ENCODE measurements at regions not wholly inside any gene's neighbourhood (a gene's known extent, or its start where the extent isn't known, plus 50 kb on each side); places are given as distances from the start of the nearest gene placed in this dataset.

DNA sequence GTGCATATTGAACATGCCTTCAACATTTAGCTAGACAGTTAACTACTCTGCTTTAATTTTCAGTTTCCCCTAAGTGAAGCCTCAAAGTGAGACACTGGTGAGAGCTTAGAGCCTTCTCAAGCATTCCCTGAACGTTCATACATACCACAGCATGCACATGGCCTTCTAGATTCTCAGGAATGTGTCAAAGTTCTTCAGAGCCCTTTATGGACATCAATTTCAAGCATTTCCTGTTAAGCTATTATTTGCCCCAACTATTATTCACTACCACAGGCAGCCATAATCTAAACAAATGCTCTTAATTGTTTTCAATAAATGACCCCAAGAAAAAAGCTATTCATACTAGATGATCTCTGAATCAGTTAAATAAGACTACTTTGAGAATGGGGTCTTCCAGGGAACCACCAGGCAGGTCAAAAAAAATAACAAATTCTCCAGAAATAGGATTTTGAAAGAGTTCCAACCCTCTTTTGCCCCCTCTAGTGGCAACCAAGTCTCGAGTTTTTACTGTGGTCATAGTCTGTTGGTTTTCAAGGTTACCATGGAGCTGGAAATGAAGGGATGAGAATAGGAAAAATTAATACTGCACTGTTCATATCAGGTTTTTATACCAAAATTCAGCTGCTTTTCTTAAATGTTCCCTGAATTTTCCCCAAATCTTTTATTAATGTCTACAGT is 235.4 kb downstream of the RAB28 start:
- H3K9me3 ChIP-seq (ENCODE audit: control extremely low read depth in 1 of 3, control insufficient read depth in 2 of 3, insufficient read depth in 1 of 3, low read length in 2 of 3): peaks cover 4 to 13% (median 7%) of the 10 kb centered on the region in 3 donors
- H3K4me3 Mint-ChIP-seq: no peak overlapping the region
- ChIA-PET CTCF (no interaction called here), POLR2A (no interaction called here)
- H3K4me3 ChIP-seq (ENCODE audit: control extremely low read depth in 1 of 5, extremely low read depth in 1 of 5, insufficient read depth in 1 of 5, low read depth in 2 of 5, low read length in 4 of 5): no peak overlapping the region
- DNase-seq: no peak
- no peak overlapping the region for H3K4me2 ChIP-seq (replicated peaks; ENCODE audit: low read depth, low read length, poor library complexity, severe bottlenecking)
- H3K27me3 Mint-ChIP-seq: no peaks in the 10 kb centered on the region
- no peak overlapping the region for H3K27ac ChIP-seq (ENCODE audit: low read length in 2 of 2)
- no peak overlapping the region for H3K27ac Mint-ChIP-seq
- intact Hi-C loops (cut with micrococcal nuclease): no loop called here
- no peaks in the 10 kb centered on the region for H3K27me3 ChIP-seq (replicated peaks in 1 of 4; ENCODE audit: control extremely low read depth in 1 of 4, control insufficient read depth in 3 of 4, insufficient read depth in 4 of 4, low read length in 3 of 4)
- no peaks in the 10 kb centered on the region for H4K20me1 ChIP-seq (ENCODE audit: control insufficient read depth, insufficient read depth, low read length, poor library complexity, severe bottlenecking)
- H3K4me1 Mint-ChIP-seq: no peaks in the 10 kb centered on the region
- no peaks in the 10 kb centered on the region for H3K79me2 ChIP-seq (ENCODE audit: control insufficient read depth, insufficient read depth, low read length)
- no peak overlapping the region for H2AFZ ChIP-seq (ENCODE audit: insufficient read depth, low read depth, low read length, poor library complexity, severe bottlenecking)
- no peak overlapping the region for H3K9ac ChIP-seq (ENCODE audit: low read length)
- 50% methylated on average over 1 of the region's 2 CpGs for WGBS (ENCODE audit: insufficient coverage)
- TF ChIP-seq, protein P1, sequence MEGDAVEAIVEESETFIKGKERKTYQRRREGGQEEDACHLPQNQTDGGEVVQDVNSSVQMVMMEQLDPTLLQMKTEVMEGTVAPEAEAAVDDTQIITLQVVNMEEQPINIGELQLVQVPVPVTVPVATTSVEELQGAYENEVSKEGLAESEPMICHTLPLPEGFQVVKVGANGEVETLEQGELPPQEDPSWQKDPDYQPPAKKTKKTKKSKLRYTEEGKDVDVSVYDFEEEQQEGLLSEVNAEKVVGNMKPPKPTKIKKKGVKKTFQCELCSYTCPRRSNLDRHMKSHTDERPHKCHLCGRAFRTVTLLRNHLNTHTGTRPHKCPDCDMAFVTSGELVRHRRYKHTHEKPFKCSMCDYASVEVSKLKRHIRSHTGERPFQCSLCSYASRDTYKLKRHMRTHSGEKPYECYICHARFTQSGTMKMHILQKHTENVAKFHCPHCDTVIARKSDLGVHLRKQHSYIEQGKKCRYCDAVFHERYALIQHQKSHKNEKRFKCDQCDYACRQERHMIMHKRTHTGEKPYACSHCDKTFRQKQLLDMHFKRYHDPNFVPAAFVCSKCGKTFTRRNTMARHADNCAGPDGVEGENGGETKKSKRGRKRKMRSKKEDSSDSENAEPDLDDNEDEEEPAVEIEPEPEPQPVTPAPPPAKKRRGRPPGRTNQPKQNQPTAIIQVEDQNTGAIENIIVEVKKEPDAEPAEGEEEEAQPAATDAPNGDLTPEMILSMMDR (IDR thresholded peaks at IDR 0.05): no peak
- TF ChIP-seq EZH2 (IDR thresholded peaks at IDR 0.05; ENCODE audit: borderline replicate concordance, insufficient read depth, low read depth, low read length, poor library complexity, severe bottlenecking): no peak
- ATAC-seq (ENCODE audit: low read depth): no peak
- H3K4me1 ChIP-seq (ENCODE audit: control insufficient read depth in 2 of 2, insufficient read depth in 2 of 2, low read length in 2 of 2): no peaks in the 10 kb centered on the region
- H3K36me3 ChIP-seq (replicated peaks in 1 of 2; ENCODE audit: control extremely low read depth in 1 of 2, control insufficient read depth in 1 of 2, extremely low read depth in 1 of 2, insufficient read depth in 2 of 2, low read length in 1 of 2): no peaks in the 10 kb centered on the region
- peaks cover 16% of the 10 kb centered on the region for H3K9me3 Mint-ChIP-seq (ENCODE audit: insufficient read depth)

DNA sequence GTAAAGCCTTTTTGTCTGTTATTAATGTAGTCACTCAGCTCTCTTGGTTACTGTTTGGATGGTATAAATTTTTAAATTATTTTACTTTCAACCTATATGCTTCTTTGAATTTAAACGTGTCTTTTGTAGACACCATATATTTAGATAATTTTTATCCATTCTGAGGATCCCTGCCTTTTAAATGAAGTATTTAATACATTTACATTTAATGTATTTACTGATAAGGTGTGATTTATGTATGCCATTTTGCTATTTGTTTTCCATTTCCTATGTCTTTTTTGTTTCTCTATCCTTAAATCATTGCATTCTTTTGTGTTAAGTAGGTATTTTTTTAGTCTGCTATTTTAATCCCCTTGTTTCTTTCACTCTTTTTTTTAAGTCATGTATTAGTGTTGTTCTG is 238.0 kb downstream of the RAB28 start:
- H3K27ac Mint-ChIP-seq: no peak overlapping the region
- Histone ChIP-seq H3K4me3 (ENCODE audit: control extremely low read depth in 1 of 5, extremely low read depth in 1 of 5, insufficient read depth in 1 of 5, low read depth in 2 of 5, low read length in 4 of 5) (no peak overlapping the region), H3K27ac (ENCODE audit: low read length in 2 of 2) (no peak overlapping the region), H4K20me1 (ENCODE audit: control insufficient read depth, insufficient read depth, low read length, poor library complexity, severe bottlenecking) (no peaks in the 10 kb centered on the region), H3K4me1 (ENCODE audit: control insufficient read depth in 2 of 2, insufficient read depth in 2 of 2, low read length in 2 of 2) (no peaks in the 10 kb centered on the region), H3K9me3 (ENCODE audit: control extremely low read depth in 1 of 3, control insufficient read depth in 2 of 3, insufficient read depth in 1 of 3, low read length in 2 of 3) (peaks cover 4 to 13% (median 7%) of the 10 kb centered on the region in 3 donors), H2AFZ (ENCODE audit: insufficient read depth, low read depth, low read length, poor library complexity, severe bottlenecking) (no peak overlapping the region), H3K36me3 (replicated peaks in 1 of 2; ENCODE audit: control extremely low read depth in 1 of 2, control insufficient read depth in 1 of 2, extremely low read depth in 1 of 2, insufficient read depth in 2 of 2, low read length in 1 of 2) (no peaks in the 10 kb centered on the region), H3K79me2 (ENCODE audit: control insufficient read depth, insufficient read depth, low read length) (no peaks in the 10 kb centered on the region), H3K4me2 (replicated peaks; ENCODE audit: low read depth, low read length, poor library complexity, severe bottlenecking) (no peak overlapping the region), H3K9ac (ENCODE audit: low read length) (no peak overlapping the region), H3K27me3 (replicated peaks in 1 of 4; ENCODE audit: control extremely low read depth in 1 of 4, control insufficient read depth in 3 of 4, insufficient read depth in 4 of 4, low read length in 3 of 4) (no peaks in the 10 kb centered on the region)
- TF ChIP-seq, protein P1 (IDR thresholded peaks at IDR 0.05): no peak
- TF ChIP-seq EZH2 (IDR thresholded peaks at IDR 0.05; ENCODE audit: borderline replicate concordance, insufficient read depth, low read depth, low read length, poor library complexity, severe bottlenecking): no peak
- intact Hi-C loops (cut with micrococcal nuclease): no loop called here
- H3K9me3 Mint-ChIP-seq (ENCODE audit: insufficient read depth): peaks cover 14% of the 10 kb centered on the region
- H3K27me3 Mint-ChIP-seq: no peaks in the 10 kb centered on the region
- POLR2A ChIA-PET: no interaction called here
- no peaks in the 10 kb centered on the region for H3K4me1 Mint-ChIP-seq
- DNase-seq (no peak), ATAC-seq (ENCODE audit: low read depth) (no peak)
- no CpG with 5 or more reads among the region's 1 CpG for WGBS (ENCODE audit: insufficient coverage)
- CTCF ChIA-PET: no interaction called here
- H3K4me3 Mint-ChIP-seq: no peak overlapping the region

Data from B cell (primary cell).